Neural progenitor cell (in vitro differentiated cells): ENCODE measurements at regions not wholly inside any gene's neighbourhood (a gene's known extent, or its start where the extent isn't known, plus 50 kb on each side); places are given as distances from the start of the nearest gene placed in this dataset.

Experiments used
- DNase-seq: peaks from one replicate; pipeline ENCODE4 v3.0.0-alpha.2; 2016; ENCODE audit warnings: low spot score
- H2AFZ ChIP-seq: fragments of 200-600 bp; sonication (generic); replicated peaks from 2 replicates; pipeline ENCODE4 v1.6.1; 2016; ENCODE audit warnings: antibody characterized with exemption
- H3F3A ChIP-seq: fragments of 200-600 bp; sonication (generic); 2 replicates; pipeline ENCODE4 v1.6.1; 2016; ENCODE audit warnings: antibody characterized with exemption, low read depth
- H3K27ac ChIP-seq: fragments of 200-600 bp; sonication (generic); 2 replicates; pipeline ENCODE4 v1.5.1; 2016; ENCODE audit warnings: mild to moderate bottlenecking
- H3K27me3 ChIP-seq: fragments of 200-600 bp; sonication (generic); 2 replicates; pipeline ENCODE4 v1.6.1; 2016; ENCODE audit warnings: mild to moderate bottlenecking, moderate library complexity
- H3K36me3 ChIP-seq: fragments of 200-600 bp; sonication (generic); 2 replicates; pipeline ENCODE4 v1.5.1; 2016
- H3K4me1 ChIP-seq: fragments of 200-600 bp; sonication (generic); 2 replicates; pipeline ENCODE4 v1.6.1; 2016; ENCODE audit warnings: mixed run types
- H3K4me2 ChIP-seq: fragments of 200-600 bp; sonication (generic); 2 replicates; pipeline ENCODE4 v1.6.1; 2016
- H3K4me3 ChIP-seq: fragments of 200-600 bp; sonication (generic); 2 replicates; pipeline ENCODE4 v1.5.1; 2016
- H3K79me2 ChIP-seq: fragments of 200-600 bp; sonication (generic); 2 replicates; pipeline ENCODE4 v1.6.1; 2016; ENCODE audit warnings: low read depth
- H3K9ac ChIP-seq: fragments of 200-600 bp; sonication (generic); 2 replicates; pipeline ENCODE4 v1.6.1; 2016
- H3K9me3 ChIP-seq: fragments of 200-600 bp; sonication (generic); 2 replicates; pipeline ENCODE4 v1.5.1; 2016; ENCODE audit warnings: low read depth
- H4K20me1 ChIP-seq: fragments of 200-600 bp; sonication (generic); 2 replicates; pipeline ENCODE4 v1.6.1; 2016; ENCODE audit warnings: low read depth
- H3K27ac Mint-ChIP-seq: 3 replicates; pipeline ENCODE4 v1.8.0; 2021; ENCODE audit warnings: mixed read lengths
- H3K27me3 Mint-ChIP-seq: 2 replicates; pipeline ENCODE4 v1.8.0; 2022; ENCODE audit warnings: low read depth, mild to moderate bottlenecking, inconsistent platforms, moderate library complexity, mixed read lengths; ENCODE audit not compliant: insufficient read depth
- H3K36me3 Mint-ChIP-seq: 3 replicates; pipeline ENCODE4 v1.8.0; 2021; ENCODE audit warnings: mixed read lengths
- H3K4me1 Mint-ChIP-seq: 3 replicates; pipeline ENCODE4 v1.8.0; 2021; ENCODE audit warnings: mixed read lengths
- H3K4me3 Mint-ChIP-seq: 3 replicates; pipeline ENCODE4 v1.8.0; 2021; ENCODE audit warnings: mild to moderate bottlenecking, moderate library complexity, mixed read lengths
- H3K9me3 Mint-ChIP-seq: 3 replicates; pipeline ENCODE4 v1.8.0; 2020; ENCODE audit warnings: mixed read lengths
- CTCF ChIP-seq: fragments of 200-600 bp; sonication (generic); IDR thresholded peaks from 2 replicates; pipeline ENCODE4 v1.5.1; 2017; ENCODE audit warnings: antibody characterized with exemption, mild to moderate bottlenecking
- EZH2 ChIP-seq: fragments of 200-600 bp; sonication (generic); IDR thresholded peaks from 2 replicates; pipeline ENCODE4 v1.6.1; 2017; ENCODE audit warnings: antibody characterized with exemption, mild to moderate bottlenecking, moderate library complexity
- EZH2phosphoT487 ChIP-seq: fragments of 200-600 bp; sonication (generic); IDR thresholded peaks from 2 replicates; pipeline ENCODE4 v1.6.1; 2017; ENCODE audit warnings: antibody characterized with exemption

- Mint-ChIP-seq H3K4me3 (no peak overlapping the region), H3K4me1 (no peaks in the 10 kb centered on the region), H3K27me3 (no peaks in the 10 kb centered on the region), H3K9me3 (no peaks in the 10 kb centered on the region), H3K27ac (no peak overlapping the region), H3K36me3 (no peaks in the 10 kb centered on the region)
- Histone ChIP-seq H3K9ac (no peak overlapping the region), H3K79me2 (no peaks in the 10 kb centered on the region), H3K4me3 (no peak overlapping the region), H2AFZ (no peak overlapping the region), H3K4me1 (no peaks in the 10 kb centered on the region), H3K9me3 (no peaks in the 10 kb centered on the region), H3K36me3 (no peaks in the 10 kb centered on the region), H3K4me2 (no peak overlapping the region), H3K27me3 (no peaks in the 10 kb centered on the region), H3F3A (no peaks in the 10 kb centered on the region), H3K27ac (no peak overlapping the region), H4K20me1 (no peaks in the 10 kb centered on the region)
- no peak for TF ChIP-seq EZH2phosphoT487
- DNase-seq = no peak
These were observed 103.6 kb upstream of the EDEM3 start for GRCh38 chr1:184858288-184858687.

- no peak overlapping the region for H3K27ac Mint-ChIP-seq
- no peak overlapping the region for H3K27ac ChIP-seq
- H3K9me3 ChIP-seq = no peaks in the 10 kb centered on the region
- no peaks in the 10 kb centered on the region for H4K20me1 ChIP-seq
- H2AFZ ChIP-seq = no peak overlapping the region
- no peaks in the 10 kb centered on the region for H3K9me3 Mint-ChIP-seq
- no peak overlapping the region for H3K4me3 Mint-ChIP-seq
- H3K4me1 ChIP-seq = no peaks in the 10 kb centered on the region
- no peaks in the 10 kb centered on the region for H3K36me3 ChIP-seq
- no peak overlapping the region for H3K9ac ChIP-seq
- no peak for DNase-seq
- no peaks in the 10 kb centered on the region for H3K27me3 ChIP-seq
- no peak for TF ChIP-seq CTCF
- TF ChIP-seq EZH2phosphoT487 = no peak
- TF ChIP-seq EZH2 = no peak
- H3K4me3 ChIP-seq = no peak overlapping the region
- no peaks in the 10 kb centered on the region for H3K4me1 Mint-ChIP-seq
- no peaks in the 10 kb centered on the region for H3K79me2 ChIP-seq
- H3K4me2 ChIP-seq = no peak overlapping the region
- no peaks in the 10 kb centered on the region for H3K27me3 Mint-ChIP-seq
- no peaks in the 10 kb centered on the region for H3K36me3 Mint-ChIP-seq
- no peaks in the 10 kb centered on the region for H3F3A ChIP-seq
These were observed 100.0 kb upstream of the EDEM3 start for GRCh38 chr1:184854496-184855140.

GRCh38 chr1:184854036-184854435 is 99.4 kb upstream of the EDEM3 start:
- H3K36me3 Mint-ChIP-seq = no peaks in the 10 kb centered on the region
- no peaks in the 10 kb centered on the region for H3K9me3 Mint-ChIP-seq
- no peak overlapping the region for H3K27ac Mint-ChIP-seq
- Histone ChIP-seq H3K9me3 (no peaks in the 10 kb centered on the region), H3K9ac (no peak overlapping the region), H3K4me1 (no peaks in the 10 kb centered on the region), H3K4me3 (no peak overlapping the region), H3K4me2 (no peak overlapping the region), H4K20me1 (no peaks in the 10 kb centered on the region), H3F3A (no peaks in the 10 kb centered on the region), H3K79me2 (no peaks in the 10 kb centered on the region), H3K27me3 (no peaks in the 10 kb centered on the region), H2AFZ (no peak overlapping the region), H3K27ac (no peak overlapping the region), H3K36me3 (no peaks in the 10 kb centered on the region)
- no peak for TF ChIP-seq EZH2phosphoT487
- TF ChIP-seq EZH2 = no peak
- TF ChIP-seq CTCF = no peak
- H3K4me1 Mint-ChIP-seq = no peaks in the 10 kb centered on the region
- H3K27me3 Mint-ChIP-seq = no peaks in the 10 kb centered on the region
- no peak for DNase-seq
- H3K4me3 Mint-ChIP-seq = no peak overlapping the region

GRCh38 chr1:184851822-184852746 is 97.4 kb upstream of the EDEM3 start:
- H3K4me1 Mint-ChIP-seq = no peaks in the 10 kb centered on the region
- no peaks in the 10 kb centered on the region for H3K36me3 Mint-ChIP-seq
- no peaks in the 10 kb centered on the region for H3K27me3 Mint-ChIP-seq

More at GRCh38 chr1:184851822-184852746, 97.4 kb upstream of the EDEM3 start:
- TF ChIP-seq EZH2 (no peak), CTCF (no peak), EZH2phosphoT487 (no peak)
- H3K79me2 ChIP-seq = no peaks in the 10 kb centered on the region
- H3K27ac ChIP-seq = no peak overlapping the region
- no peaks in the 10 kb centered on the region for H3K36me3 ChIP-seq
- no peak overlapping the region for H3K4me2 ChIP-seq
- Mint-ChIP-seq H3K27ac (no peak overlapping the region), H3K4me3 (no peak overlapping the region), H3K9me3 (no peaks in the 10 kb centered on the region)
- no peaks in the 10 kb centered on the region for H3K4me1 ChIP-seq
- no peaks in the 10 kb centered on the region for H3K27me3 ChIP-seq
- H3K9me3 ChIP-seq = no peaks in the 10 kb centered on the region
- H2AFZ ChIP-seq = no peak overlapping the region
- no peak for DNase-seq
- H4K20me1 ChIP-seq = no peaks in the 10 kb centered on the region
- no peak overlapping the region for H3K9ac ChIP-seq
- H3F3A ChIP-seq = no peaks in the 10 kb centered on the region
- no peak overlapping the region for H3K4me3 ChIP-seq
